DLD1 (cell line): ENCODE measurements at regions not wholly inside any gene's neighbourhood (a gene's known extent, or its start where the extent isn't known, plus 50 kb on each side); places are given as distances from the start of the nearest gene placed in this dataset.

Experiments used
- in situ Hi-C: cut with HindIII; loops from 2 replicates; pipeline ENCODE4 v1.10.0; 2017; ENCODE audit warnings: low sequenced_read_pairs

GRCh38 chr18:78169174-78169864, 810.3 kb upstream of the SALL3 start:
- in situ Hi-C loops: no loop called here

GRCh38 chr18:78171954-78172353, 807.7 kb upstream of the SALL3 start:
- in situ Hi-C loops: no loop called here

- in situ Hi-C loops: no loop called here
Observed at GRCh38 chr18:78174737-78175136, 804.9 kb upstream of the SALL3 start.

- in situ Hi-C loops: no loop called here
Observed at GRCh38 chr18:78178812-78179211, 800.8 kb upstream of the SALL3 start.

- in situ Hi-C loops: no loop called here
Observed at GRCh38 chr18:78180741-78181140, 798.9 kb upstream of the SALL3 start.

GRCh38 chr18:78183815-78184214, 795.8 kb upstream of the SALL3 start:
- in situ Hi-C loops: no loop called here

GRCh38 chr18:78191276-78191675, 788.3 kb upstream of the SALL3 start:
- in situ Hi-C loops: no loop called here

- in situ Hi-C loops: no loop called here
Observed at GRCh38 chr18:78192054-78192453, 787.6 kb upstream of the SALL3 start.

- in situ Hi-C loops: no loop called here
Observed at GRCh38 chr18:78196280-78196679, 783.3 kb upstream of the SALL3 start.

GRCh38 chr18:78199002-78199401, 780.6 kb upstream of the SALL3 start:
- in situ Hi-C loops: no loop called here

- in situ Hi-C loops: no loop called here
Observed at GRCh38 chr18:78199611-78200010, 780.0 kb upstream of the SALL3 start.

- in situ Hi-C loops: no loop called here
Observed at GRCh38 chr18:78207942-78208341, 771.7 kb upstream of the SALL3 start.

GRCh38 chr18:78208461-78208860, 771.2 kb upstream of the SALL3 start:
- in situ Hi-C loops: no loop called here

- in situ Hi-C loops: no loop called here
Observed at GRCh38 chr18:78213361-78213994, 766.1 kb upstream of the SALL3 start.

- in situ Hi-C loops: no loop called here
Observed at GRCh38 chr18:78221496-78221895, 758.1 kb upstream of the SALL3 start.

GRCh38 chr18:78228974-78229373, 750.6 kb upstream of the SALL3 start:
- in situ Hi-C loops: no loop called here

- in situ Hi-C loops: no loop called here
Observed at GRCh38 chr18:78230911-78231310, 748.7 kb upstream of the SALL3 start.

- in situ Hi-C loops: no loop called here
Observed at GRCh38 chr18:78232196-78232595, 747.4 kb upstream of the SALL3 start.

- in situ Hi-C loops: no loop called here
Observed at GRCh38 chr18:78237864-78238263, 741.8 kb upstream of the SALL3 start.

GRCh38 chr18:78238404-78239089, 741.1 kb upstream of the SALL3 start:
- in situ Hi-C loops: no loop called here

- in situ Hi-C loops: no loop called here
Observed at GRCh38 chr18:78239090-78239457, 740.5 kb upstream of the SALL3 start.

GRCh38 chr18:78240101-78240500, 739.5 kb upstream of the SALL3 start:
- in situ Hi-C loops: no loop called here
